ENCODE measurements at regions not wholly inside any gene's neighbourhood (a gene's known extent, or its start where the extent isn't known, plus 50 kb on each side); places are given as distances from the start of the nearest gene placed in this dataset.

GRCh38 chr3:34212656-34213055 lies 414.2 kb downstream of the PDCD6IP start:
- Histone ChIP-seq H3K9me3 (no peaks in the 10 kb centered on the region), H3K4me3 (no peak overlapping the region), H3K4me1 (no peaks in the 10 kb centered on the region), H3K27me3 (no peaks in the 10 kb centered on the region), H3K36me3 (no peaks in the 10 kb centered on the region), H3K27ac (no peak overlapping the region)
- TF ChIP-seq CTCF (IDR thresholded peaks at IDR 0.05) (no peak), POLR2A (IDR thresholded peaks at IDR 0.05) (no peak)
- no peak for DNase-seq

DNA sequence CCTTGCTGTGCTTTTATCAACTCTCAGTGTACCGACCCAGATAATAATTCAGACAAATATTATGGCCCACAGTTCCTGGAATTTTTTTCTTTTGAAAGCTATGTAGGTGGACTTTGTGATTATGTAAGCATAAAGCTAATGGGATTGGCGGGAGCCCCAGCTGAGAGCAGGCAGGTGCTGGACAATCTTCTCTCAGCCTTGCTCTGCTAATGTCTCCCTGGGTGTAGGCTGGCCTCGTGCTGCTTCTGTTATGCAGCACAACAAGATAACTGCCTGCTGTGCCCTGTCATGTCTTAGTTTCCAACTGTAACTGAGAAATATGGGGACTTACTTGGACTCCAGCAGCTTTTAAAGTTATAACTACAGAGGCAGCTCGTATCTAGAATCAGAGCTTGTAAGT lies 415.0 kb downstream of the PDCD6IP start:
- TF ChIP-seq CTCF (IDR thresholded peaks at IDR 0.05) (no peak), POLR2A (IDR thresholded peaks at IDR 0.05) (no peak)
- Histone ChIP-seq H3K4me3 (no peak overlapping the region), H3K27me3 (no peaks in the 10 kb centered on the region), H3K36me3 (no peaks in the 10 kb centered on the region), H3K9me3 (no peaks in the 10 kb centered on the region), H3K27ac (no peak overlapping the region), H3K4me1 (no peaks in the 10 kb centered on the region)
- no peak for DNase-seq

GRCh38 chr3:34216711-34217335 lies 418.4 kb downstream of the PDCD6IP start:
- no peak overlapping the region for H3K4me3 ChIP-seq
- H3K36me3 ChIP-seq, result no peaks in the 10 kb centered on the region
- no peak for DNase-seq
- H3K4me1 ChIP-seq, result no peaks in the 10 kb centered on the region
- H3K9me3 ChIP-seq, result no peaks in the 10 kb centered on the region
- H3K27ac ChIP-seq, result no peak overlapping the region
- no peak for TF ChIP-seq CTCF (IDR thresholded peaks at IDR 0.05)
- no peak for TF ChIP-seq POLR2A (IDR thresholded peaks at IDR 0.05)
- no peaks in the 10 kb centered on the region for H3K27me3 ChIP-seq

GRCh38 chr3:34218706-34219385 lies 420.4 kb downstream of the PDCD6IP start:
- no peak overlapping the region for H3K4me3 ChIP-seq
- H3K4me1 ChIP-seq, result no peaks in the 10 kb centered on the region
- H3K36me3 ChIP-seq, result no peaks in the 10 kb centered on the region
- no peaks in the 10 kb centered on the region for H3K27me3 ChIP-seq
- no peak for TF ChIP-seq POLR2A (IDR thresholded peaks at IDR 0.05)
- no peak for TF ChIP-seq CTCF (IDR thresholded peaks at IDR 0.05)
- H3K9me3 ChIP-seq, result no peaks in the 10 kb centered on the region
- DNase-seq, result no peak
- no peak overlapping the region for H3K27ac ChIP-seq

DNA sequence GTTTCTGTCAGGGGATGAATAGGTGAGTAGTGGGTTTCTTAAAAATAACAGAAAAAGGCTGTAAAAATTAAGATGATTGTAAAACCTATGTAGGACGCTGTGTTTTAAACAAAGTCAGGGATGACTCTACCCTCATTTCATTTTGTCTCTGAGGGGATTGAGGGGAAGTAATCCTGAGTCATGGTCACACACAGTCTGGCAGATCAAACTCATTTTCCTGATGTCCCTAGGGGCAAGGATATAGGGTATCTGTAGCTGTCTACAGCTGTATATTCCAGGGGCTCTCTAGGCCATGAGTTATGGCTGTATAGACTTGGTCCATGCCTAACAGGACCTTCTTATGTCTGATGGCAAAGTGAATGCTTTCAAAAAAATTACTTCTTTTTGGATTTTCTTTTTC lies 421.1 kb downstream of the PDCD6IP start:
- H3K27ac ChIP-seq, result no peak overlapping the region
- no peaks in the 10 kb centered on the region for H3K9me3 ChIP-seq
- no peaks in the 10 kb centered on the region for H3K36me3 ChIP-seq
- DNase-seq, result no peak
- H3K27me3 ChIP-seq, result no peaks in the 10 kb centered on the region
- no peak for TF ChIP-seq POLR2A (IDR thresholded peaks at IDR 0.05)
- TF ChIP-seq CTCF (IDR thresholded peaks at IDR 0.05), result no peak
- H3K4me3 ChIP-seq, result no peak overlapping the region
- no peaks in the 10 kb centered on the region for H3K4me1 ChIP-seq

Data from Peyer's patch (tissue), 4 donors.